Astrocyte of the cerebellum (primary cell): ENCODE measurements at regions not wholly inside any gene's neighbourhood (a gene's known extent, or its start where the extent isn't known, plus 50 kb on each side); places are given as distances from the start of the nearest gene placed in this dataset.
A peak's percentile ranks its signal among the peaks of the same experiment; 100 is the strongest.

Experiments used
- DNase-seq: peaks from one replicate; pipeline ENCODE4 v3.0.0-alpha.2; 2011; ENCODE audit warnings: low read depth
- H3K4me3 ChIP-seq: 2 replicates; pipeline ENCODE4 v1.5.1; 2011; ENCODE audit warnings: mild to moderate bottlenecking, low read depth, low read length, moderate library complexity
- CTCF ChIP-seq: IDR thresholded peaks from 2 replicates; pipeline ENCODE4 v1.5.1; 2012; ENCODE audit warnings: low read length, low read depth, moderate library complexity, mild to moderate bottlenecking; ENCODE audit errors: missing control alignments
- in situ Hi-C: cut with HindIII; loops from 2 replicates; pipeline ENCODE4 v1.10.0; 2017; ENCODE audit warnings: low sequenced_read_pairs

GRCh38 chr1:201602413-201603265 lies 63.7 kb downstream of the NAV1 start:
- in situ Hi-C loops, result no loop called here
- DNase-seq, result peak; percentile 81
- no peak overlapping the region for H3K4me3 ChIP-seq
- TF ChIP-seq CTCF, result no peak

- DNase-seq, result no peak
- no peak for TF ChIP-seq CTCF
- H3K4me3 ChIP-seq, result no peak overlapping the region
- in situ Hi-C loops, result no loop called here
Measured at GRCh38 chr1:201603613-201604232, 64.8 kb downstream of the NAV1 start.

GRCh38 chr1:201605385-201606010 lies 66.6 kb downstream of the NAV1 start:
- DNase-seq, result no peak
- no peak for TF ChIP-seq CTCF
- H3K4me3 ChIP-seq, result no peak overlapping the region
- in situ Hi-C loops, result no loop called here

GRCh38 chr1:201606096-201606495 lies 67.2 kb downstream of the NAV1 start:
- H3K4me3 ChIP-seq, result no peak overlapping the region
- in situ Hi-C loops, result no loop called here
- no peak for TF ChIP-seq CTCF
- no peak for DNase-seq

- TF ChIP-seq CTCF, result no peak
- no peak overlapping the region for H3K4me3 ChIP-seq
- DNase-seq, result no peak
- in situ Hi-C loops, result no loop called here
Measured at GRCh38 chr1:201606623-201607022, 67.7 kb downstream of the NAV1 start.

- H3K4me3 ChIP-seq, result no peak overlapping the region
- in situ Hi-C loops, result no loop called here
- DNase-seq, result no peak
- no peak for TF ChIP-seq CTCF
Measured at GRCh38 chr1:201608635-201609395, 69.9 kb downstream of the NAV1 start.
